ENCODE measurements at regions not wholly inside any gene's neighbourhood (a gene's known extent, or its start where the extent isn't known, plus 50 kb on each side); places are given as distances from the start of the nearest gene placed in this dataset.

- Histone ChIP-seq H3K23ac (ENCODE audit: insufficient read length) (no peak overlapping the region), H2BK12ac (ENCODE audit: low read depth, low read length) (no peak overlapping the region), H4K91ac (replicated peaks; ENCODE audit: insufficient read length, low read length) (no peak overlapping the region), H3K4me1 (replicated peaks in 1 of 4; ENCODE audit: control insufficient read depth in 3 of 4, insufficient read depth in 4 of 4, low read length in 3 of 4) (peaks cover 0 to 2% (median 0%) of the 10 kb centered on the region in 4 experiments; a peak in 3 of 7 replicates), H3K56ac (replicated peaks; ENCODE audit: insufficient read length, low read depth, low read length) (no peak overlapping the region), H3K27me3 (replicated peaks in 1 of 4; ENCODE audit: control insufficient read depth in 3 of 4, extremely low read depth in 1 of 4, insufficient read depth in 3 of 4, low read length in 3 of 4) (no peaks in the 10 kb centered on the region), H3K18ac (ENCODE audit: extremely low read depth, low read length) (no peak overlapping the region), H3K4me2 (ENCODE audit: insufficient read depth in 1 of 2, low read depth in 2 of 2, low read length in 2 of 2) (peak overlapping the region; percentile 61 to 68), H2AK5ac (ENCODE audit: low read depth, low read length) (no peak overlapping the region), H3K27ac (ENCODE audit: low read depth, low read length) (no peak overlapping the region), H3K4ac (replicated peaks; ENCODE audit: insufficient read length, low read depth, low read length) (no peak overlapping the region), H3K79me2 (ENCODE audit: control insufficient read depth in 1 of 2, insufficient read depth in 2 of 2, low read length in 2 of 2) (no peaks in the 10 kb centered on the region), H3K4me3 (ENCODE audit: extremely low read depth in 1 of 4, insufficient read depth in 2 of 4, low read depth in 3 of 4, low read length in 4 of 4) (peak overlapping the region; percentile 27 to 62 (median 42); a peak in 6 of 8 replicates), H2BK15ac (ENCODE audit: low read length) (0 out of 2 replicates have a peak overlapping the region, but pooled peaks have one; percentile 81), H3K9me3 (ENCODE audit: insufficient read depth in 2 of 2, low read depth in 1 of 2, low read length in 1 of 2) (0 out of 4 replicates have a peak, but pooled peaks cover 0 to 5% of the 10 kb centered on the region in 2 experiments), H3K79me1 (ENCODE audit: low read depth, low read length) (no peaks in the 10 kb centered on the region), H2BK20ac (ENCODE audit: low read length) (peak overlapping the region; percentile 90; the same call in 1 of the 2 replicates), H2BK120ac (replicated peaks; ENCODE audit: low read depth, low read length) (no peak overlapping the region), H3K9ac (replicated peaks in 1 of 4; ENCODE audit: extremely low read depth in 1 of 4, low read depth in 3 of 4, low read length in 3 of 4) (no peak overlapping the region), H2AFZ (ENCODE audit: low read length) (no peak overlapping the region), H4K8ac (ENCODE audit: extremely low read depth, insufficient read depth, low read length) (no peak overlapping the region), H2BK5ac (ENCODE audit: low read depth, low read length) (peak overlapping the region; percentile 85; the same call in 1 of the 2 replicates), H4K20me1 (replicated peaks in 1 of 2; ENCODE audit: control insufficient read depth in 1 of 2, insufficient read depth in 2 of 2, low read length in 2 of 2) (peaks cover 0 to 1% of the 10 kb centered on the region in 2 experiments), H4K5ac (ENCODE audit: insufficient read length, low read depth, low read length) (no peak overlapping the region), H3K23me2 (ENCODE audit: low read depth, low read length) (peaks cover 2% of the 10 kb centered on the region; the same call in 1 of the 2 replicates), H3K36me3 (ENCODE audit: control insufficient read depth in 2 of 4, insufficient read depth in 4 of 4, low read length in 3 of 4) (no peaks in the 10 kb centered on the region), H3K14ac (ENCODE audit: insufficient read length) (no peak overlapping the region)
- DNase-seq (ENCODE audit: low read depth in 1 of 2, low spot score in 2 of 2) (peak; percentile 61 to 97), FAIRE-seq (peak; percentile 80)
- ChIA-PET CTCF (ENCODE audit: partially characterized antibody) (interaction anchor here (0.7 to 1.3 kb wide), 4 partner anchors 13 to 1342 kb away, joined by 3 to 9 read pairs (median 3); no protein-coding TSS in a partner anchor), POLR2A (ENCODE audit: partially characterized antibody) (interaction anchor here (1.0 kb wide), 1 partner anchor 10 kb away, joined by 4 read pairs; no protein-coding TSS in a partner anchor)
- WGBS, 2 experiments (ENCODE audit: extremely low coverage in 1 of 2, insufficient coverage in 1 of 2, insufficient read length in 1 of 2, insufficient replicate concordance in 2 of 2, low coverage in 1 of 2, low lambda C conversion rate in 2 of 2, missing lambda C conversion rate in 1 of 2) = 46% methylated on average over 22 of the region's 22 CpGs; no CpG with 5 or more reads in 1 of the 2 experiments
- TF ChIP-seq EGR1 (IDR thresholded peaks at IDR 0.05; ENCODE audit: borderline replicate concordance, low read depth, low read length) = peak; percentile 54; the same call in 1 of the 2 replicates
- TF ChIP-seq, protein P1, sequence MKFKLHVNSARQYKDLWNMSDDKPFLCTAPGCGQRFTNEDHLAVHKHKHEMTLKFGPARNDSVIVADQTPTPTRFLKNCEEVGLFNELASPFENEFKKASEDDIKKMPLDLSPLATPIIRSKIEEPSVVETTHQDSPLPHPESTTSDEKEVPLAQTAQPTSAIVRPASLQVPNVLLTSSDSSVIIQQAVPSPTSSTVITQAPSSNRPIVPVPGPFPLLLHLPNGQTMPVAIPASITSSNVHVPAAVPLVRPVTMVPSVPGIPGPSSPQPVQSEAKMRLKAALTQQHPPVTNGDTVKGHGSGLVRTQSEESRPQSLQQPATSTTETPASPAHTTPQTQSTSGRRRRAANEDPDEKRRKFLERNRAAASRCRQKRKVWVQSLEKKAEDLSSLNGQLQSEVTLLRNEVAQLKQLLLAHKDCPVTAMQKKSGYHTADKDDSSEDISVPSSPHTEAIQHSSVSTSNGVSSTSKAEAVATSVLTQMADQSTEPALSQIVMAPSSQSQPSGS (IDR thresholded peaks at IDR 0.05; ENCODE audit: low read length) = peak; percentile 66; the same call in 1 of the 2 replicates
- peak; percentile 53; the same call in 1 of the 2 replicates for TF ChIP-seq CEBPB (IDR thresholded peaks at IDR 0.05; ENCODE audit: low read depth, low read length)
- no peak for TF ChIP-seq SIX5 (IDR thresholded peaks at IDR 0.05; ENCODE audit: low read depth, low read length)
- TF ChIP-seq HDAC2 (IDR thresholded peaks at IDR 0.05; ENCODE audit: borderline replicate concordance in 1 of 2, low read depth in 2 of 2, low read length in 2 of 2) = peak in 1 of 2 experiments; percentile 93; a peak in 2 of 4 replicates
- peak; percentile 64 for TF ChIP-seq TEAD4 (IDR thresholded peaks at IDR 0.05; ENCODE audit: low read depth, low read length)
- 0 out of 2 replicates have a peak, but pooled peaks have one; percentile 12 for TF ChIP-seq POU5F1 (IDR thresholded peaks at IDR 0.05; ENCODE audit: low read depth, low read length)
- TF ChIP-seq SRF (IDR thresholded peaks at IDR 0.05; ENCODE audit: low read depth, low read length) = no peak
- no peak for TF ChIP-seq POLR2AphosphoS5 (IDR thresholded peaks at IDR 0.05; ENCODE audit: low read depth, low read length)
- peak; percentile 50; the same call in 1 of the 2 replicates for TF ChIP-seq MAFK (IDR thresholded peaks at IDR 0.05; ENCODE audit: low read depth, low read length)
These were observed 82.5 kb downstream of the ZNF467 start for GRCh38 chr7:149690688-149691446.

All from H1 (cell line).